ENCODE measurements at regions not wholly inside any gene's neighbourhood (a gene's known extent, or its start where the extent isn't known, plus 50 kb on each side); places are given as distances from the start of the nearest gene placed in this dataset.
A peak's percentile ranks its signal among the peaks of the same experiment; 100 is the strongest.

- whole genome bisulfite sequencing, 5 donors: 80 to 90% (median 82%) methylated on average over 3 of the region's 3 CpGs
- H3K27ac ChIP-seq: no peak overlapping the region
- TF ChIP-seq POLR2A (IDR thresholded peaks at IDR 0.05): no peak
- TF ChIP-seq POLR2AphosphoS5 (IDR thresholded peaks at IDR 0.05): no peak
- TF ChIP-seq CTCF (IDR thresholded peaks at IDR 0.05 in 8 of 11, conservative IDR thresholded peaks at IDR 0.05 in 3 of 11): no peak
- DNase-seq: no peak
- no peaks in the 10 kb centered on the region for H3K27me3 ChIP-seq (replicated peaks in 1 of 7)
- no peaks in the 10 kb centered on the region for H3K36me3 ChIP-seq
- no peaks in the 10 kb centered on the region for H3K9me3 ChIP-seq
- intact Hi-C loops (cut with DNase I; ENCODE audit: low total_unique reads): no loop called here
- peaks cover 0 to 7% (median 0%) of the 10 kb centered on the region in 6 donors for H3K4me1 ChIP-seq
- no peak overlapping the region for H3K4me3 ChIP-seq
These were observed 207.6 kb upstream of the RASGEF1B start for GRCh38 chr4:81679315-81679714.

DNA sequence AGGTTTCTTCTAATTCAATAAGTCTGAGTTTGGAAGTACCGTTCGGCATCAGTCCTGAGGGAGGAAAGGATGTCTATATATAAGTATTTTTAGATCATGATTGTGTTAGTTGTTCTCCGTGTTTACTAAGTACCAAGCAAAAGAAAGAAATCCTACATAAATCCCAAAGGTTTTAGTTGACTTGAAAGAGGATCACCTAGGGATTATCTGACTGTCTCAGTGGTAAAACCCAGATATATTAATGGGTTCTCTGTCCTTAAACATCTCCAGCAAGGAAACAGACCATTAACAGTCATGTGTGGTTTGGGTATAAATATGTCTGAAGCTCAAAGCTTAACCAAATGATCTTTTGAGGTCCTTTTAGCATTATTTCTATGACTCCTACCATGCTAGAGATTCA is 207.1 kb upstream of the RASGEF1B start:
- Histone ChIP-seq H3K4me1 (peaks cover 0 to 7% (median 0%) of the 10 kb centered on the region in 6 donors), H3K36me3 (no peaks in the 10 kb centered on the region), H3K4me3 (no peak overlapping the region), H3K9me3 (no peaks in the 10 kb centered on the region), H3K27me3 (replicated peaks in 1 of 7) (no peaks in the 10 kb centered on the region), H3K27ac (no peak overlapping the region)
- 87 to 94% (median 92%) methylated on average over 3 of the region's 3 CpGs for WGBS, 5 donors
- TF ChIP-seq CTCF (IDR thresholded peaks at IDR 0.05 in 8 of 11, conservative IDR thresholded peaks at IDR 0.05 in 3 of 11): no peak
- TF ChIP-seq POLR2A (IDR thresholded peaks at IDR 0.05): no peak
- TF ChIP-seq POLR2AphosphoS5 (IDR thresholded peaks at IDR 0.05): no peak
- intact Hi-C loops (cut with DNase I; ENCODE audit: low total_unique reads): no loop called here
- DNase-seq: no peak

DNA sequence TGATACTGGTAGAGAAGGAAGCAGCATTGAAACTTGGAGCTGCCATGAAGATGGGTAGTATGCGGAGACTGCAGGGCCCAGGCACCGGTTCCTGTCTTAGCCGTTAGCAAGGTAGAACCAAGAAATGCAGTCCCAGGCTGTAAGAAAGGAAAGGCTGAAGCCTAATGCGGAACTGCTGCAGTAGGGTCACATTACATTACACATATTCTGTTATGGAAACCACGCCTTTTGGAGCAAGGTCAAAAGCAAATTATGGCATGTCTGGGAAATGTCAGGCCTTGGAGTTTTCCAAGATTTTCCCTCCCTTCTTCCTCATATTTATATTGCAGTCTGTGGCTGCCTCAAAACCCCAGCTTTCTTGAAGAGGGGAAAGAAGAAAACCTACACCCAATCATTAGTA is 204.8 kb upstream of the RASGEF1B start:
- Histone ChIP-seq H3K4me1 (peaks cover 0 to 7% (median 0%) of the 10 kb centered on the region in 6 donors), H3K9me3 (no peaks in the 10 kb centered on the region), H3K4me3 (no peak overlapping the region), H3K27me3 (replicated peaks in 1 of 7) (no peaks in the 10 kb centered on the region), H3K27ac (peak overlapping the region in 1 of 8 donors; percentile 25), H3K36me3 (no peaks in the 10 kb centered on the region)
- WGBS, 5 donors: 74 to 82% (median 80%) methylated on average over 5 of the region's 5 CpGs
- intact Hi-C loops (cut with DNase I; ENCODE audit: low total_unique reads): no loop called here
- DNase-seq: no peak
- TF ChIP-seq CTCF (IDR thresholded peaks at IDR 0.05 in 8 of 11, conservative IDR thresholded peaks at IDR 0.05 in 3 of 11): no peak
- no peak for TF ChIP-seq POLR2AphosphoS5 (IDR thresholded peaks at IDR 0.05)
- no peak for TF ChIP-seq POLR2A (IDR thresholded peaks at IDR 0.05)

DNA sequence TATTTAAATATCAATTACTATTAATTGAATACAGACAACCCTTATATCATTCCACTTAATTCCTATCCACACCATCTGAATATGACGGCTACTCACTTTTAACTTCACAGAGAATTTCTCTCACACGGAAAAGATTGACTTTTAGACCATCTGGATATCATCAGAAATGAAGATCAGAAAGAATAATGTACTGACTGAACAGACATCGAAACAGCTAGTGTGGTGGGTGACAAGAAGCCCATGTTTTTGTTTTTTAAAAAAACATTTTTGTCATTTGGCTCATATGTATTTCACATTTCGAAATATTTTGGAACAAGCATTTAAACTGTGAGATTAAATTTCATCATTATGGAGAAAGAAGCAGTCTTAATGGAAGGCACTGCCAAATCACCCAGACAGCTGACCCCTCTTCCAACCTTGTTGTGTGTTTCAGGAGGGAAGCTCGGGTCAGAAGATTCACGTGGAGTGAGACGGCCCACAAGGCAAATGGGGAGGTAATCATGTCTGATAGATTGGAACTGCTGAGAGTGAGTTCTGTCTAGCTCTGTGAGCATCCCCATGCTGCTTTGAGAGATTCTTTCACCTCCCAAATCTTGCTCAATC is 204.2 kb upstream of the RASGEF1B start:
- intact Hi-C loops (cut with DNase I; ENCODE audit: low total_unique reads): no loop called here
- no peak for DNase-seq
- no peak overlapping the region for H3K27ac ChIP-seq

More for the DNA sequence above, 204.2 kb upstream of the RASGEF1B start:
- WGBS, 5 donors: 73 to 83% (median 81%) methylated on average over 7 of the region's 7 CpGs
- no peak overlapping the region for H3K4me3 ChIP-seq
- no peaks in the 10 kb centered on the region for H3K27me3 ChIP-seq (replicated peaks in 1 of 7)
- TF ChIP-seq POLR2AphosphoS5 (IDR thresholded peaks at IDR 0.05) (no peak), POLR2A (IDR thresholded peaks at IDR 0.05) (no peak), CTCF (IDR thresholded peaks at IDR 0.05 in 8 of 11, conservative IDR thresholded peaks at IDR 0.05 in 3 of 11) (no peak)
- no peaks in the 10 kb centered on the region for H3K36me3 ChIP-seq
- peaks cover 0 to 7% (median 0%) of the 10 kb centered on the region in 6 donors for H3K4me1 ChIP-seq
- H3K9me3 ChIP-seq: no peaks in the 10 kb centered on the region

All from spleen (tissue), 11 donors.